A204.1 (cell line): ENCODE measurements at regions not wholly inside any gene's neighbourhood (a gene's known extent, or its start where the extent isn't known, plus 50 kb on each side); places are given as distances from the start of the nearest gene placed in this dataset.
"Not testable (repeated sequence)": the region's sequence is repeated elsewhere in the genome, so short reads cannot be mapped to it uniquely, and the experiment has no call there.

Experiments used
- FAIRE-seq: peaks from 2 replicates; lab custom pipeline; 2012; peaks lifted over from hg19 to GRCh38; lab: Jason Lieb, UNC

GRCh38 chr5:86546582-86546981, 71.2 kb upstream of the COX7C start:
- FAIRE-seq, result no peak

DNA sequence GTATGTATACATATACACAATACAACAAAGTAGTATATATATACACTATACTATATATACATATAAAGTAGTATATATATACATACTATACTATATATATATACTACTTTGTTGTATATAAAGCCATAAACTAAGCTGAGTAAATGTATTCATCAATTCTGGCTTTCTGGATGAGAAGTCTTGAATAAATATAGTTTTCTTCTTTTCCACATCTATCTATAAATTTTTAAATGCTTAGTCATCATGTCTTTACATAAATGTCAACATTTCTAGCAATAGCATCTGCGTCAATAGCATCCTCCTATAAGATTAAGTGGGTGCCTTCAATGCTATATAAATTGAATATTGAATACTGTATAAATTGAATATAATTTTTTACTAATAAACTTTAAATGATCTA, 63.1 kb upstream of the COX7C start:
- no peak for FAIRE-seq

DNA sequence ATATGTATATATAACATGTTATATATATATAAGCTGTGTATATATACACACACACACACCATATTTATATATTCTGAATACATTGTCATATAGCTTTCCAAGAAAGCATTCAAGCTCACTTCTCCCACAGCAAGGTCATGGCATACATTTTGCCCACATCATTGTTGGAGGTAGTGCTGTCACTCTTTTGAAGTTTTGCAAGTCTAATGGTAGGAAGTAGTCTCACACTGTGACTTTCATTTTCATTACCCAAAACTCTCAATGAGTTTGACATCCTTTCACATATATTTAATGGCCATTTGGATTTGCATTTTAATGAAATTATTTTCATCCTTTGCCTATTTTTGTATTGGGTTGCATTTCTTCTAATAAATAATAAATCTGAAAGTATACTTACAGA, 59.8 kb upstream of the COX7C start:
- no peak for FAIRE-seq

DNA sequence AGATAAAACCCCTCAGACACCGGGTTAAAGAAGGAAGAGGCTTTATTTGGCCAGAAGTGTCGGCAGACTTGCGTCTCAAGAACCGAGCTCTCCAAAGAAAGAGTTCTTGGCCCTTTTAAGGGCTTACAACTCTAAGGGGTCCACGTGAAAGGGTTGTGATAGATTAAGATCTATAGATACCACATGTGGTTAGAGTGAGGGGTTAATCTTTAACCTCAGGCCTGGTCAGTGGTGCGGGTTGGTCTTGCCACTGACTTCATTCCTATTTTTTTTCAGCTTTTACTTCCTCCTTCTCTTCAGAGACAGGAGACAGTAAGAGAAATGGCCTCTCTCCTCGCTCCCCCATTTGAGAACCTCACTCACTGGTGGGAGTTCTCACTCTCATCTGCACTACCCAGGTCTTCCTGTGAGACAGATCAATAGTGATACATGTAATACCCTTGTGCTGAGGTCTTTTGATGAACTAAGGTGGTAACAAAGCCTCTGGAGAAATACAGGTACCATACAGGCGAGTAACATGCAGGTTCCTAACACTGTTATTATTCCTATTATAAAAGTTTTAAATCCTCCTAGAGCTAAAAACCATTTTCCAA, 52.4 kb upstream of the COX7C start:
- FAIRE-seq, result no peak

DNA sequence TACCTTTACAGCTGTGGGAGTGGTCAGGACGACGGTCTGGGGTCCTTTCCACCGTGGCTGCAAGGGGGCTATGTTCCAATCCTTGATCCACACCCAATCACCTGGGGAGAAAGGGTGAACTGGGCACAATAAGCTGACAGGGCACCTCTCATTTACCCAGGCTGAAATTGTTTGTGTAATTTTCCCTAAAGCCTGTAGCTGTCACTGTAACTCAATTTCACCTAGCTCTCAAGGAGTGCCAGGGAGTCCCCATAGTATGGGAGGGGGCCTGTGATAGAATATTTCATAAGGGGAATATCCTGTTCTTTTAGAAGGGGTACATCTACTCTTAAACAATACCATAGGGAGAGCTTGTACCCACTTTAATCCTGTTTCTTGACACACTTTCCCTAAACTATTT, 51.7 kb upstream of the COX7C start:
- not testable (repeated sequence) for FAIRE-seq
